ENCODE measurements at regions not wholly inside any gene's neighbourhood (a gene's known extent, or its start where the extent isn't known, plus 50 kb on each side); places are given as distances from the start of the nearest gene placed in this dataset.

GRCh38 chr20:4480104-4480503, 206.2 kb upstream of the PRNP start:
- TF ChIP-seq CTCF (IDR thresholded peaks at IDR 0.05; ENCODE audit: borderline replicate concordance, insufficient read depth, low read depth, low read length): no peak
- H3K4me3 ChIP-seq (ENCODE audit: low read depth, low read length): no peak overlapping the region

- no peak for TF ChIP-seq CTCF (IDR thresholded peaks at IDR 0.05; ENCODE audit: borderline replicate concordance, insufficient read depth, low read depth, low read length)
- H3K4me3 ChIP-seq (ENCODE audit: low read depth, low read length): no peak overlapping the region
Observed at GRCh38 chr20:4476903-4477500, 209.3 kb upstream of the PRNP start.

GRCh38 chr20:4472906-4473305, 213.3 kb upstream of the PRNP start:
- TF ChIP-seq CTCF (IDR thresholded peaks at IDR 0.05; ENCODE audit: borderline replicate concordance, insufficient read depth, low read depth, low read length): no peak
- H3K4me3 ChIP-seq (ENCODE audit: low read depth, low read length): no peak overlapping the region

GRCh38 chr20:4471221-4471620, 215.0 kb upstream of the PRNP start:
- H3K4me3 ChIP-seq (ENCODE audit: low read depth, low read length): no peak overlapping the region
- no peak for TF ChIP-seq CTCF (IDR thresholded peaks at IDR 0.05; ENCODE audit: borderline replicate concordance, insufficient read depth, low read depth, low read length)

GRCh38 chr20:4470375-4470774, 215.9 kb upstream of the PRNP start:
- no peak for TF ChIP-seq CTCF (IDR thresholded peaks at IDR 0.05; ENCODE audit: borderline replicate concordance, insufficient read depth, low read depth, low read length)
- H3K4me3 ChIP-seq (ENCODE audit: low read depth, low read length): no peak overlapping the region

- TF ChIP-seq CTCF (IDR thresholded peaks at IDR 0.05; ENCODE audit: borderline replicate concordance, insufficient read depth, low read depth, low read length): no peak
- H3K4me3 ChIP-seq (ENCODE audit: low read depth, low read length): no peak overlapping the region
Observed at GRCh38 chr20:4469910-4470309, 216.3 kb upstream of the PRNP start.

- no peak overlapping the region for H3K4me3 ChIP-seq (ENCODE audit: low read depth, low read length)
- TF ChIP-seq CTCF (IDR thresholded peaks at IDR 0.05; ENCODE audit: borderline replicate concordance, insufficient read depth, low read depth, low read length): no peak
Observed at GRCh38 chr20:4468114-4468513, 218.1 kb upstream of the PRNP start.
